GM23338 (cell line): ENCODE measurements at regions not wholly inside any gene's neighbourhood (a gene's known extent, or its start where the extent isn't known, plus 50 kb on each side); places are given as distances from the start of the nearest gene placed in this dataset.
A peak's percentile ranks its signal among the peaks of the same experiment; 100 is the strongest.

ENCODE experiments used
- ATAC-seq: fragments of 200-7000 bp; cut with Tn5 transposase; 3 replicates; pipeline ENCODE4 v1.9.1; 2020
- DNase-seq: peaks from one replicate; pipeline ENCODE4 v3.0.0-alpha.2; 2015; ENCODE audit warnings: low spot score
- H2AFZ ChIP-seq: fragments of 200-600 bp; sonication (generic); 2 replicates; pipeline ENCODE4 v1.8.0; 2016; ENCODE audit warnings: antibody characterized with exemption, mild to moderate bottlenecking, moderate library complexity
- H3F3A ChIP-seq: fragments of 200-600 bp; sonication (generic); replicated peaks from 2 replicates; pipeline ENCODE4 v1.8.0; 2017; ENCODE audit warnings: antibody characterized with exemption, mixed run types, low read depth
- H3K27ac ChIP-seq: fragments of 200-600 bp; sonication (generic); 2 replicates; pipeline ENCODE4 v1.6.1; 2016; ENCODE audit warnings: low read depth
- H3K27me3 ChIP-seq: fragments of 200-600 bp; sonication (generic); 2 replicates; pipeline ENCODE4 v1.8.0; 2016; ENCODE audit warnings: mild to moderate bottlenecking, mixed run types, moderate library complexity; ENCODE audit not compliant: insufficient read depth
- H3K36me3 ChIP-seq: fragments of 200-600 bp; sonication (generic); 2 replicates; pipeline ENCODE4 v1.8.0; 2016; ENCODE audit warnings: mild to moderate bottlenecking; ENCODE audit not compliant: insufficient read depth
- H3K4me1 ChIP-seq: fragments of 200-600 bp; sonication (generic); 2 replicates; pipeline ENCODE4 v1.8.0; 2016; ENCODE audit warnings: mild to moderate bottlenecking, moderate library complexity; ENCODE audit not compliant: insufficient read depth
- H3K4me2 ChIP-seq: fragments of 200-600 bp; sonication (generic); 2 replicates; pipeline ENCODE4 v1.7.1; 2017; ENCODE audit warnings: mixed run types
- H3K4me3 ChIP-seq: fragments of 200-600 bp; sonication (generic); 2 replicates; pipeline ENCODE4 v1.6.1; 2016; ENCODE audit warnings: mixed run types
- H3K79me2 ChIP-seq: fragments of 200-600 bp; sonication (generic); replicated peaks from 2 replicates; pipeline ENCODE4 v1.8.0; 2017; ENCODE audit warnings: mild to moderate bottlenecking; ENCODE audit not compliant: insufficient read depth
- H3K9me2 ChIP-seq: fragments of 200-600 bp; sonication (generic); 2 replicates; pipeline ENCODE4 v1.8.0; 2017; ENCODE audit not compliant: insufficient read depth
- H4K20me1 ChIP-seq: fragments of 200-600 bp; sonication (generic); replicated peaks from 2 replicates; pipeline ENCODE4 v1.8.0; 2017; ENCODE audit warnings: mild to moderate bottlenecking; ENCODE audit not compliant: insufficient read depth
- H3K27ac Mint-ChIP-seq: 2 replicates; pipeline ENCODE4 v1.8.0; 2020; ENCODE audit warnings: inconsistent platforms, mild to moderate bottlenecking, moderate library complexity, mixed read lengths
- H3K27me3 Mint-ChIP-seq: 3 replicates; pipeline ENCODE4 v1.8.0; 2022; ENCODE audit warnings: low read depth, mild to moderate bottlenecking, moderate library complexity, mixed read lengths, inconsistent platforms; ENCODE audit not compliant: insufficient read depth, poor library complexity
- H3K36me3 Mint-ChIP-seq: 3 replicates; pipeline ENCODE4 v1.8.0; 2021; ENCODE audit warnings: low read depth, mild to moderate bottlenecking, inconsistent platforms, moderate library complexity, mixed read lengths
- H3K4me1 Mint-ChIP-seq: 3 replicates; pipeline ENCODE4 v1.8.0; 2020; ENCODE audit warnings: mild to moderate bottlenecking, inconsistent platforms, mixed read lengths
- H3K4me3 Mint-ChIP-seq: 3 replicates; pipeline ENCODE4 v1.8.0; 2021; ENCODE audit warnings: moderate library complexity, mild to moderate bottlenecking, inconsistent platforms, mixed read lengths
- H3K9me3 Mint-ChIP-seq: 3 replicates; pipeline ENCODE4 v1.8.0; 2020; ENCODE audit warnings: moderate library complexity, mild to moderate bottlenecking, inconsistent platforms, mixed read lengths
- CREB1 ChIP-seq: fragments of 250-450 bp; sonication (Bioruptor Pico); IDR thresholded peaks from 2 replicates; pipeline ENCODE4 v1.5.0; 2020; ENCODE audit warnings: low read depth, mild to moderate bottlenecking, moderate library complexity
- CTCF ChIP-seq, 2 experiments: fragments of 200-600 bp in 1 of 2; sonication (generic) in 1 of 2; conservative IDR thresholded peaks; 2 replicates each; pipeline versions ENCODE4 v1.5.1 to v1.6.1; 2016 to 2017; ENCODE audit warnings: antibody characterized with exemption in 2 of 2, low read depth in 2 of 2, mild to moderate bottlenecking in 2 of 2, moderate library complexity in 1 of 2
- ETS1 ChIP-seq: IDR thresholded peaks from 2 replicates; pipeline ENCODE4 v1.6.1; 2016; ENCODE audit warnings: antibody characterized with exemption
- EZH2 ChIP-seq: fragments of 200-600 bp; sonication (generic); IDR thresholded peaks from one replicate; pipeline ENCODE4 v1.8.0; 2017; ENCODE audit warnings: antibody characterized with exemption, mild to moderate bottlenecking, low read depth; ENCODE audit not compliant: unreplicated experiment
- EZH2phosphoT487 ChIP-seq: fragments of 200-600 bp; sonication (generic); IDR thresholded peaks from one replicate; pipeline ENCODE4 v1.8.1; 2018; ENCODE audit warnings: antibody characterized with exemption; ENCODE audit not compliant: unreplicated experiment
- JUNB ChIP-seq: IDR thresholded peaks from one replicate; pipeline ENCODE4 v1.6.1; 2016; ENCODE audit warnings: antibody characterized with exemption; ENCODE audit not compliant: unreplicated experiment
- NANOG ChIP-seq: IDR thresholded peaks from 2 replicates; pipeline ENCODE4 v1.6.1; 2016; ENCODE audit warnings: antibody characterized with exemption, borderline replicate concordance
- POLR2AphosphoS5 ChIP-seq: IDR thresholded peaks from 2 replicates; pipeline ENCODE4 v1.6.1; 2016; ENCODE audit warnings: antibody characterized with exemption, low read depth
- REST ChIP-seq: IDR thresholded peaks from one replicate; pipeline ENCODE4 v1.6.1; 2018; ENCODE audit warnings: antibody characterized with exemption; ENCODE audit not compliant: unreplicated experiment
- STAT1 ChIP-seq: IDR thresholded peaks from one replicate; pipeline ENCODE4 v1.6.1; 2016; ENCODE audit warnings: antibody characterized with exemption; ENCODE audit not compliant: unreplicated experiment
- ZNF114 ChIP-seq: fragments of 250-450 bp; sonication (Bioruptor Pico); IDR thresholded peaks from 2 replicates; pipeline ENCODE4 v1.5.0; 2020; ENCODE audit warnings: mild to moderate bottlenecking, moderate library complexity
- ZNF331 ChIP-seq: fragments of 250-450 bp; sonication (Bioruptor Pico); IDR thresholded peaks from 2 replicates; pipeline ENCODE4 v1.5.0; 2020; ENCODE audit warnings: low read depth, mild to moderate bottlenecking, moderate library complexity
- ZNF462 ChIP-seq: fragments of 250-450 bp; sonication (Bioruptor Pico); IDR thresholded peaks from 2 replicates; pipeline ENCODE4 v1.5.0; 2020; ENCODE audit warnings: mild to moderate bottlenecking, moderate library complexity

GRCh38 chr13:50437252-50437651 lies 406.2 kb downstream of the DLEU7 start (continued):
- TF ChIP-seq EZH2 (no peak), JUNB (no peak)

- H3K36me3 Mint-ChIP-seq, result no peaks in the 10 kb centered on the region
- ATAC-seq, result peak; percentile 46; the same call in 1 of the 3 replicates
- peaks cover 3% of the 10 kb centered on the region; the same call in 1 of the 3 replicates for H3K4me1 Mint-ChIP-seq
These were observed 405.1 kb downstream of the DLEU7 start for GRCh38 chr13:50438351-50438750.

More at GRCh38 chr13:50438351-50438750, 405.1 kb downstream of the DLEU7 start:
- H3K9me2 ChIP-seq, result no peaks in the 10 kb centered on the region; the same call in 1 of the 2 replicates
- H3K79me2 ChIP-seq, result no peaks in the 10 kb centered on the region
- no peak overlapping the region for H3K4me2 ChIP-seq
- Mint-ChIP-seq H3K9me3 (no peaks in the 10 kb centered on the region; the same call in 2 of the 3 replicates), H3K27ac (no peak overlapping the region), H3K4me3 (no peak overlapping the region), H3K27me3 (no peaks in the 10 kb centered on the region)
- TF ChIP-seq ZNF331 (CRISPR knock-in tag) (no peak), POLR2AphosphoS5 (no peak), ZNF462 (no peak), ZNF114 (CRISPR knock-in tag) (no peak), REST (no peak), STAT1 (no peak), EZH2phosphoT487 (no peak), JUNB (no peak), CTCF (conservative IDR thresholded peaks at IDR 0.05; ENCODE audit: low read depth in 2 of 2) (no peak), EZH2 (no peak), ETS1 (no peak), NANOG (no peak), CREB1 (CRISPR knock-in tag) (no peak)
- DNase-seq, result no peak
- no peak overlapping the region for H2AFZ ChIP-seq
- H3K36me3 ChIP-seq, result no peaks in the 10 kb centered on the region
- no peaks in the 10 kb centered on the region for H3K4me1 ChIP-seq
- no peaks in the 10 kb centered on the region for H4K20me1 ChIP-seq
- H3K27me3 ChIP-seq, result no peaks in the 10 kb centered on the region
- no peak overlapping the region for H3K27ac ChIP-seq
- H3F3A ChIP-seq, result no peaks in the 10 kb centered on the region
- H3K4me3 ChIP-seq, result no peak overlapping the region
